Calu3 (cell line): ENCODE measurements at regions not wholly inside any gene's neighbourhood (a gene's known extent, or its start where the extent isn't known, plus 50 kb on each side); places are given as distances from the start of the nearest gene placed in this dataset.

ENCODE experiments used
- BruUV-seq: library from RNA; stranded (reverse); fragments of 400-500 nt; replicated peaks from 2 replicates; lab custom pipeline; 2021; lab: Mats Ljungman, UMichigan
- CTCF ChIA-PET: fragments of 300-600 bp; sonication (Branson Sonifier 250); formaldehyde crosslinking; loops from one replicate; lab custom pipeline; 2022; ENCODE audit warnings: antibody characterized with exemption; lab: Charles Lee
- DNase-seq: peaks from one replicate; pipeline ENCODE4 v3.0.0; 2022
- H3K27ac Mint-ChIP-seq: one replicate; pipeline ENCODE4 v1.8.0; 2022; ENCODE audit warnings: mixed read lengths; ENCODE audit not compliant: unreplicated experiment
- H3K27me3 Mint-ChIP-seq: one replicate; pipeline ENCODE4 v1.8.0; 2022; ENCODE audit warnings: mixed read lengths; ENCODE audit not compliant: unreplicated experiment
- H3K36me3 Mint-ChIP-seq: one replicate; pipeline ENCODE4 v1.8.0; 2022; ENCODE audit warnings: mild to moderate bottlenecking, moderate library complexity, mixed read lengths; ENCODE audit not compliant: insufficient read depth, unreplicated experiment
- H3K4me1 Mint-ChIP-seq: one replicate; pipeline ENCODE4 v1.8.0; 2022; ENCODE audit warnings: mild to moderate bottlenecking, low read depth, mixed read lengths; ENCODE audit not compliant: unreplicated experiment
- H3K4me3 Mint-ChIP-seq: one replicate; pipeline ENCODE4 v1.8.0; 2022; ENCODE audit warnings: mild to moderate bottlenecking, low read depth, moderate library complexity, mixed read lengths; ENCODE audit not compliant: unreplicated experiment
- H3K9me3 Mint-ChIP-seq: one replicate; pipeline ENCODE4 v1.8.0; 2022; ENCODE audit warnings: low read depth, mixed read lengths; ENCODE audit not compliant: unreplicated experiment
- CTCF ChIP-seq: fragments of 200-600 bp; IDR thresholded peaks from one replicate; pipeline ENCODE4 v1.8.0; 2022; ENCODE audit warnings: antibody characterized with exemption; ENCODE audit not compliant: unreplicated experiment
- intact Hi-C: fragments of 100-400 bp; cut with micrococcal nuclease; formaldehyde crosslinking; loops from one replicate; pipeline ENCODE4 v1.10.0; 2022; ENCODE audit not compliant: unreplicated experiment

GRCh38 chr6:140827593-140827992, 1305.1 kb upstream of the GJE1 start:
- Mint-ChIP-seq H3K9me3 (no peaks in the 10 kb centered on the region), H3K36me3 (no peaks in the 10 kb centered on the region), H3K27me3 (no peaks in the 10 kb centered on the region), H3K4me1 (peaks cover 13% of the 10 kb centered on the region), H3K4me3 (no peak overlapping the region), H3K27ac (no peak overlapping the region)
- no TSS peak for BruUV-seq
- intact Hi-C loops = no loop called here
- CTCF ChIA-PET = no interaction called here
- DNase-seq = no peak
- TF ChIP-seq CTCF = no peak

- intact Hi-C loops = no loop called here
- TF ChIP-seq CTCF = no peak
- no TSS peak for BruUV-seq
- no peak overlapping the region for H3K4me3 Mint-ChIP-seq
- no peaks in the 10 kb centered on the region for H3K9me3 Mint-ChIP-seq
- no peak overlapping the region for H3K27ac Mint-ChIP-seq
- CTCF ChIA-PET = no interaction called here
- no peaks in the 10 kb centered on the region for H3K27me3 Mint-ChIP-seq
- DNase-seq = no peak
- no peaks in the 10 kb centered on the region for H3K36me3 Mint-ChIP-seq
- H3K4me1 Mint-ChIP-seq = peaks cover 13% of the 10 kb centered on the region
Measured at GRCh38 chr6:140825731-140826130, 1307.0 kb upstream of the GJE1 start.

- no peak overlapping the region for H3K4me3 Mint-ChIP-seq
- peaks cover 13% of the 10 kb centered on the region for H3K4me1 Mint-ChIP-seq
- H3K27me3 Mint-ChIP-seq = no peaks in the 10 kb centered on the region
- H3K27ac Mint-ChIP-seq = no peak overlapping the region
- no peaks in the 10 kb centered on the region for H3K36me3 Mint-ChIP-seq
- CTCF ChIA-PET = no interaction called here
- BruUV-seq = no TSS peak
- intact Hi-C loops = no loop called here
- H3K9me3 Mint-ChIP-seq = no peaks in the 10 kb centered on the region
- no peak for TF ChIP-seq CTCF
- no peak for DNase-seq
Measured at GRCh38 chr6:140824595-140824994, 1308.1 kb upstream of the GJE1 start.

GRCh38 chr6:140821196-140821595, 1311.5 kb upstream of the GJE1 start:
- TF ChIP-seq CTCF = no peak
- Mint-ChIP-seq H3K9me3 (no peaks in the 10 kb centered on the region), H3K27ac (no peak overlapping the region), H3K4me1 (peaks cover 13% of the 10 kb centered on the region), H3K36me3 (no peaks in the 10 kb centered on the region), H3K27me3 (no peaks in the 10 kb centered on the region), H3K4me3 (no peak overlapping the region)
- CTCF ChIA-PET = no interaction called here
- BruUV-seq = no TSS peak
- DNase-seq = no peak
- intact Hi-C loops = no loop called here

- no peaks in the 10 kb centered on the region for H3K9me3 Mint-ChIP-seq
- H3K4me3 Mint-ChIP-seq = no peak overlapping the region
- intact Hi-C loops = no loop called here
Measured at GRCh38 chr6:140817176-140817575, 1315.5 kb upstream of the GJE1 start.

More at GRCh38 chr6:140817176-140817575, 1315.5 kb upstream of the GJE1 start:
- CTCF ChIA-PET = no interaction called here
- DNase-seq = no peak
- no peak overlapping the region for H3K27ac Mint-ChIP-seq
- no peaks in the 10 kb centered on the region for H3K27me3 Mint-ChIP-seq
- BruUV-seq = no TSS peak
- no peak for TF ChIP-seq CTCF
- H3K4me1 Mint-ChIP-seq = no peaks in the 10 kb centered on the region
- no peaks in the 10 kb centered on the region for H3K36me3 Mint-ChIP-seq
